ENCODE measurements at regions not wholly inside any gene's neighbourhood (a gene's known extent, or its start where the extent isn't known, plus 50 kb on each side); places are given as distances from the start of the nearest gene placed in this dataset.

- H3K36me3 ChIP-seq = no peaks in the 10 kb centered on the region
- H3K9me3 ChIP-seq = peaks cover 0 to 13% (median 4%) of the 10 kb centered on the region in 4 donors
- DNase-seq = peak in 1 of 2 donors; percentile 28
- no peaks in the 10 kb centered on the region for H3K27me3 ChIP-seq
- 65 to 84% (median 77%) methylated on average over 2 of the region's 2 CpGs for WGBS, 5 donors
- peaks cover 0 to 10% (median 2%) of the 10 kb centered on the region in 4 donors for H3K4me1 ChIP-seq
- H3K4me3 ChIP-seq = no peak overlapping the region
- intact Hi-C loops (cut with DNase I; ENCODE audit: low total_unique reads) = no loop called here
- no peak overlapping the region for H3K27ac ChIP-seq
- TF ChIP-seq POLR2A (IDR thresholded peaks at IDR 0.05) = no peak
- TF ChIP-seq CTCF (IDR thresholded peaks at IDR 0.05) = no peak
- no peak for TF ChIP-seq POLR2AphosphoS5 (IDR thresholded peaks at IDR 0.05)
- no peak for TF ChIP-seq EP300 (IDR thresholded peaks at IDR 0.05)
Measured at GRCh38 chr2:168311261-168311910, 64.0 kb upstream of the STK39 start.

GRCh38 chr2:168312036-168312822 is 64.8 kb upstream of the STK39 start:
- peaks cover 0 to 10% (median 2%) of the 10 kb centered on the region in 4 donors for H3K4me1 ChIP-seq
- 34 to 59% (median 51%) methylated on average over 1 of the region's 1 CpG for WGBS, 5 donors
- peak overlapping the region in 1 of 5 donors; percentile 24 for H3K27ac ChIP-seq
- DNase-seq = no peak
- no peak for TF ChIP-seq EP300 (IDR thresholded peaks at IDR 0.05)
- no peak for TF ChIP-seq CTCF (IDR thresholded peaks at IDR 0.05)
- no peak for TF ChIP-seq POLR2A (IDR thresholded peaks at IDR 0.05)
- no peak for TF ChIP-seq POLR2AphosphoS5 (IDR thresholded peaks at IDR 0.05)
- H3K9me3 ChIP-seq = peaks cover 0 to 6% (median 2%) of the 10 kb centered on the region in 4 donors
- intact Hi-C loops (cut with DNase I; ENCODE audit: low total_unique reads) = no loop called here
- no peaks in the 10 kb centered on the region for H3K36me3 ChIP-seq
- H3K27me3 ChIP-seq = no peaks in the 10 kb centered on the region
- no peak overlapping the region for H3K4me3 ChIP-seq

DNA sequence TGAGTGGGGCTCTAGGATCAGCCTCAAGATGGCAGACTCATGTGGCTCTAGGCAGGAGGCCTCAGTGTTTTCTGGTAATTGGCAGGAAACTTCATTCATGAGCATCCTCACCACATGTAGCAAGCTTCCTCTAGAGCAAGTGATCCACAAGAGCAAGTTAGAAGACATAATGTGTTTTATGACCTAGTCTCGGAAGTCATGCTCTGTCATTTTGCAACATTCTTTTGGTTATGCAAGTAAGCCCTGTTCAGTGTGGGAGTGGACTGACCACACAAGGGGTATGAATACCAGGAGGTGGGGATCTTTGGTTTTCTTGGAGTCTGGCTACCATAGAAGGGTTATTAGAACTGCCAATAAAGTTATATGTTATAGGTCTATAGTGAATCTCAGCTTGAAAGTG is 66.8 kb upstream of the STK39 start:
- no peak for DNase-seq
- H3K36me3 ChIP-seq = no peaks in the 10 kb centered on the region
- no peaks in the 10 kb centered on the region for H3K27me3 ChIP-seq
- TF ChIP-seq EP300 (IDR thresholded peaks at IDR 0.05) = no peak
- no peak for TF ChIP-seq POLR2A (IDR thresholded peaks at IDR 0.05)
- TF ChIP-seq POLR2AphosphoS5 (IDR thresholded peaks at IDR 0.05) = no peak
- no peak for TF ChIP-seq CTCF (IDR thresholded peaks at IDR 0.05)
- WGBS, 5 donors = 86 to 100% (median 93%) methylated on average over 1 of the region's 1 CpG
- peaks cover 0 to 10% (median 2%) of the 10 kb centered on the region in 4 donors for H3K4me1 ChIP-seq
- H3K4me3 ChIP-seq = no peak overlapping the region
- H3K27ac ChIP-seq = no peak overlapping the region
- intact Hi-C loops (cut with DNase I; ENCODE audit: low total_unique reads) = no loop called here
- no peaks in the 10 kb centered on the region for H3K9me3 ChIP-seq

GRCh38 chr2:168315331-168316072 is 68.1 kb upstream of the STK39 start:
- H3K27me3 ChIP-seq = no peaks in the 10 kb centered on the region
- H3K9me3 ChIP-seq = no peaks in the 10 kb centered on the region
- peaks cover 0 to 10% (median 2%) of the 10 kb centered on the region in 4 donors for H3K4me1 ChIP-seq
- no peak overlapping the region for H3K4me3 ChIP-seq
- H3K36me3 ChIP-seq = no peaks in the 10 kb centered on the region
- intact Hi-C loops (cut with DNase I; ENCODE audit: low total_unique reads) = no loop called here
- 72 to 91% (median 83%) methylated on average over 4 of the region's 4 CpGs for WGBS, 5 donors
- peak overlapping the region in 1 of 5 donors; percentile 38 for H3K27ac ChIP-seq
- no peak for TF ChIP-seq POLR2AphosphoS5 (IDR thresholded peaks at IDR 0.05)
- no peak for TF ChIP-seq EP300 (IDR thresholded peaks at IDR 0.05)
- no peak for TF ChIP-seq CTCF (IDR thresholded peaks at IDR 0.05)
- TF ChIP-seq POLR2A (IDR thresholded peaks at IDR 0.05) = no peak
- no peak for DNase-seq
